Chondrocyte (in vitro differentiated cells): ENCODE measurements at regions not wholly inside any gene's neighbourhood (a gene's known extent, or its start where the extent isn't known, plus 50 kb on each side); places are given as distances from the start of the nearest gene placed in this dataset.

Source experiments
- DNase-seq: peaks from one replicate; pipeline ENCODE4 v3.0.0; 2021; ENCODE audit warnings: mixed read lengths, low spot score
- H3K27ac Mint-ChIP-seq: one replicate; pipeline ENCODE4 v1.8.0; 2021; ENCODE audit warnings: mild to moderate bottlenecking, moderate library complexity, mixed read lengths; ENCODE audit not compliant: unreplicated experiment
- H3K27me3 Mint-ChIP-seq: 2 replicates; pipeline ENCODE4 v1.8.0; 2021; ENCODE audit warnings: low read depth, mixed read lengths
- H3K36me3 Mint-ChIP-seq: 2 replicates; pipeline ENCODE4 v1.8.0; 2021; ENCODE audit warnings: low read depth, mixed read lengths
- H3K4me1 Mint-ChIP-seq: 2 replicates; pipeline ENCODE4 v1.8.0; 2021; ENCODE audit warnings: low read depth, mild to moderate bottlenecking, mixed read lengths
- H3K4me3 Mint-ChIP-seq: one replicate; pipeline ENCODE4 v1.8.0; 2021; ENCODE audit warnings: mild to moderate bottlenecking, moderate library complexity, mixed read lengths; ENCODE audit not compliant: unreplicated experiment
- H3K9me3 Mint-ChIP-seq: 2 replicates; pipeline ENCODE4 v1.8.0; 2021; ENCODE audit warnings: low read depth, mixed read lengths
- TF ChIP-seq, protein P1 (sequence below): fragments of 200-600 bp; sonication (generic); IDR thresholded peaks from 2 replicates; pipeline ENCODE4 v1.5.0; 2021; ENCODE audit warnings: antibody characterized with exemption, mild to moderate bottlenecking, moderate library complexity

DNA sequence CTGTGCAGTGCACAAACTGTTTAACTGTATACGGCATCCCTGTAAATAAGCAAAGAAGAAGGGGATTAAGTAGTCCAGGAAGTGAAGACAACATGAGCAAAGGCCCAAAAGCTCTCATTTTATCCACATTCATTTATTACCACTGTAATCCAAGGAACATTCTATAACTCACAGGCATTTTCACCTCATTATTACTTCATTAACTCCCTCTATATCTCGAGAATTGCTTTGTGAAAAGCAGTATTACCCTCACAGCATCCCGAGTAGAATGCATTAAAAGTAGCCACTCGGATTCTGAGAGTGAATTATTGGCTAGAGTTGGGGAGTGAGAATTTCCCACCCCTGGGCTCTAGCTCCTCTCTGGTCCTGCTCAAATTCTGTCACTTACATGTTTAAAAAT, 51.0 kb upstream of the CHCHD3 start:
- Mint-ChIP-seq H3K9me3 (peaks cover 4% of the 10 kb centered on the region), H3K4me1 (no peaks in the 10 kb centered on the region), H3K27me3 (peaks cover 13% of the 10 kb centered on the region), H3K36me3 (no peaks in the 10 kb centered on the region), H3K4me3 (no peak overlapping the region), H3K27ac (no peak overlapping the region)
- TF ChIP-seq, protein P1, sequence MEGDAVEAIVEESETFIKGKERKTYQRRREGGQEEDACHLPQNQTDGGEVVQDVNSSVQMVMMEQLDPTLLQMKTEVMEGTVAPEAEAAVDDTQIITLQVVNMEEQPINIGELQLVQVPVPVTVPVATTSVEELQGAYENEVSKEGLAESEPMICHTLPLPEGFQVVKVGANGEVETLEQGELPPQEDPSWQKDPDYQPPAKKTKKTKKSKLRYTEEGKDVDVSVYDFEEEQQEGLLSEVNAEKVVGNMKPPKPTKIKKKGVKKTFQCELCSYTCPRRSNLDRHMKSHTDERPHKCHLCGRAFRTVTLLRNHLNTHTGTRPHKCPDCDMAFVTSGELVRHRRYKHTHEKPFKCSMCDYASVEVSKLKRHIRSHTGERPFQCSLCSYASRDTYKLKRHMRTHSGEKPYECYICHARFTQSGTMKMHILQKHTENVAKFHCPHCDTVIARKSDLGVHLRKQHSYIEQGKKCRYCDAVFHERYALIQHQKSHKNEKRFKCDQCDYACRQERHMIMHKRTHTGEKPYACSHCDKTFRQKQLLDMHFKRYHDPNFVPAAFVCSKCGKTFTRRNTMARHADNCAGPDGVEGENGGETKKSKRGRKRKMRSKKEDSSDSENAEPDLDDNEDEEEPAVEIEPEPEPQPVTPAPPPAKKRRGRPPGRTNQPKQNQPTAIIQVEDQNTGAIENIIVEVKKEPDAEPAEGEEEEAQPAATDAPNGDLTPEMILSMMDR, result no peak
- DNase-seq, result no peak

DNA sequence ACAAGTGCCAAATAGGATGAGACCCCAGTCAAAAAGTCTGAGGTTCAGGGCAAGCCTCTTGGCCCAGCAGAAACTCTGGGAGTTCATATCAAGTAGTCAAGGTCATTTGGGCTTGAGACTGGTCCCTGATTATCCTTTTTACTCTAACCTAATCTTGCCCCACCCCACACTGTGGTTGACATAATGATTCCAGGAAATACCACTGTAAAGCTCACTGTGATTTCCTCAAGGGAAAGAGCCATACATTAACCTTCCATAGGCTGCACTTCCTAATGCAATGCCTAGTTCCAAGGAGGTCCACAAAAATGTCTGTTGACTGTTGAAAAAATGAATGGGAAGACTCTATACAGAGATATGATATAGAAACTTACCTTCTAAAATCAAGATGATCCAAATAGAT, 52.9 kb upstream of the CHCHD3 start:
- Mint-ChIP-seq H3K4me1 (no peaks in the 10 kb centered on the region), H3K9me3 (peaks cover 4% of the 10 kb centered on the region), H3K4me3 (no peak overlapping the region), H3K36me3 (no peaks in the 10 kb centered on the region), H3K27me3 (peaks cover 13% of the 10 kb centered on the region), H3K27ac (no peak overlapping the region)
- DNase-seq, result no peak
- TF ChIP-seq, protein P1, result no peak

DNA sequence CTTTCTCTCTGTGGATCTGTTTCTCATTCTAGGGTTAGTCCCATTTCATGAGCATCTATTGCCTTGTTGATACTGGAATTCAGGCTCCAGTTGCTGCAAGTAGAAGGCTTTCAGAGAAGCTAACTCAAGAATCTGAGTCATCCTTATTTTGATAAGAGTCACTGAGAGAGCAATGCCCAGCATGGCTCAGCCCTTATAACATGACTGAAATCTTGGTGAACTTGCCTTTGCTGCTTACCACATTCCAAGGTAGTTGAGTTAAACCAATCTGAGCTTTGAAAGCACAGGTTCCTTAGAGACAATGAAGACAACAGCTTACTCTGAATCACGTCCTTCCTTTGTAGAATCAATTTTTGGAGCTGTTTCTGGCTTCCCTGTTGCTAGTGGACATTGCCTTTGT, 53.6 kb upstream of the CHCHD3 start:
- peaks cover 4% of the 10 kb centered on the region for H3K9me3 Mint-ChIP-seq
- H3K36me3 Mint-ChIP-seq, result no peaks in the 10 kb centered on the region
- no peak overlapping the region for H3K4me3 Mint-ChIP-seq
- TF ChIP-seq, protein P1, result no peak
- no peak overlapping the region for H3K27ac Mint-ChIP-seq
- H3K4me1 Mint-ChIP-seq, result no peaks in the 10 kb centered on the region
- no peak for DNase-seq
- H3K27me3 Mint-ChIP-seq, result peaks cover 13% of the 10 kb centered on the region

DNA sequence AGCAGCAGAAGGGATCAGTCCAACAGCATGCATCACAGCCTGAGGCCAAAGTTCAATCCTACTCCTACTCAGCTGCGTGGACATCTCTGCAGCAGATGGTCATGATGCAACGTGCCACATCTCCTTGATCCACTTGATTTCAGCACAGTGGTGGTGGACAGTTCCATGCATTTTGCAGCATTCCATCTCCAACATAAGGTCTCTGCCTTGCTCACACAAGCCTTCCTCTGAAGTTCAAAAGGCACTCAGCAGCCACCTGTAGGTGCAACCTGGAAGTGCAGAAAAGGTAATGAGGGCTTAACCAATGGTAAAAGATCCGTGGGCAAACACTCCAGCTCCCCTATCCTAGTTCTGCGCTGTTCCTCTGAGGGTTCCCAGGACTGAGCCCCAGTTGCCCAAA, 57.5 kb upstream of the CHCHD3 start:
- H3K4me1 Mint-ChIP-seq, result no peaks in the 10 kb centered on the region
- peaks cover 17% of the 10 kb centered on the region for H3K27me3 Mint-ChIP-seq
- no peaks in the 10 kb centered on the region for H3K36me3 Mint-ChIP-seq

DNA sequence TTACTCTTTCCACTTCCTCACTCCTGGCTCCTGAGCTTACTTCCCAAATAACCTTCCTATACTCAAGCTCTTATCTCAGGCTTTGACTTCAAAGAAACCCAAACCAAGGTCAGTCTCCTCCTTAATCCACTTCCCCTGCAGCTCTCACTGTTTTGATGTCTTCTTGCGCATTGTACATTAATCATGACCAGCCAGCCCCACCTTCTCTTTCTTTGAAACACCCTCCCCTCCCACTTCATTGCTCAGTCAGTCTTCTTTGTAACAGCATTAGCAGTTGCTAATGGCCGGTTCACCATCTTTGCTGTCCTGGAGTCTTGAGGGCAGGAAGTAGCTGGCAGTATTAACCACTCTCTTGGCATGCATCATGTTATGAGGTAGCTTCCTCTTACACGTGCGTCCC, 57.9 kb upstream of the CHCHD3 start:
- H3K27me3 Mint-ChIP-seq, result peaks cover 19% of the 10 kb centered on the region

More for the DNA sequence above, 57.5 kb upstream of the CHCHD3 start:
- Mint-ChIP-seq H3K4me3 (no peak overlapping the region), H3K27ac (no peak overlapping the region), H3K9me3 (peaks cover 4% of the 10 kb centered on the region)
- TF ChIP-seq, protein P1, result peak; percentile 59
- no peak for DNase-seq

More for the DNA sequence above, 57.9 kb upstream of the CHCHD3 start:
- H3K36me3 Mint-ChIP-seq, result no peaks in the 10 kb centered on the region
- no peak overlapping the region for H3K27ac Mint-ChIP-seq
- H3K9me3 Mint-ChIP-seq, result peaks cover 4% of the 10 kb centered on the region
- no peak for DNase-seq
- H3K4me1 Mint-ChIP-seq, result no peaks in the 10 kb centered on the region
- TF ChIP-seq, protein P1, result peak; percentile 21
- no peak overlapping the region for H3K4me3 Mint-ChIP-seq
